H9 (cell line): ENCODE measurements at regions not wholly inside any gene's neighbourhood (a gene's known extent, or its start where the extent isn't known, plus 50 kb on each side); places are given as distances from the start of the nearest gene placed in this dataset.

Source experiments
- DNase-seq: peaks from one replicate; pipeline ENCODE4 v3.0.0-alpha.2; 2017
- H2AFZ ChIP-seq: one replicate; pipeline ENCODE4 v1.6.1; 2013; ENCODE audit warnings: mild to moderate bottlenecking, low read length, control low read depth, moderate library complexity
- H2AK5ac ChIP-seq: 2 replicates; pipeline ENCODE4 v1.6.1; 2013; ENCODE audit warnings: low read length, control low read depth, mixed read lengths; ENCODE audit not compliant: insufficient read length
- H2BK120ac ChIP-seq: one replicate; pipeline ENCODE4 v1.6.1; 2013; ENCODE audit warnings: low read depth, mild to moderate bottlenecking, low read length, control low read depth, inconsistent platforms; ENCODE audit not compliant: poor library complexity, severe bottlenecking
- H2BK12ac ChIP-seq: 2 replicates; pipeline ENCODE4 v1.6.1; 2013; ENCODE audit warnings: low read length, control low read depth, mixed read lengths, low read depth; ENCODE audit not compliant: insufficient read length
- H2BK15ac ChIP-seq: 2 replicates; pipeline ENCODE4 v1.6.1; 2013; ENCODE audit warnings: low read depth, low read length, control low read depth
- H2BK20ac ChIP-seq: one replicate; pipeline ENCODE4 v1.6.1; 2013; ENCODE audit warnings: low read depth, mild to moderate bottlenecking, low read length, control low read depth, inconsistent platforms; ENCODE audit not compliant: poor library complexity, severe bottlenecking
- H2BK5ac ChIP-seq: 2 replicates; pipeline ENCODE4 v1.6.1; 2013; ENCODE audit warnings: low read length, control low read depth, mixed read lengths; ENCODE audit not compliant: insufficient read length
- H3K14ac ChIP-seq: 2 replicates; pipeline ENCODE4 v1.6.1; 2013; ENCODE audit warnings: low read length, control low read depth; ENCODE audit not compliant: insufficient read depth
- H3K18ac ChIP-seq: 2 replicates; pipeline ENCODE4 v1.6.1; 2013; ENCODE audit warnings: low read depth, mild to moderate bottlenecking, mixed read lengths, low read length, control low read depth; ENCODE audit not compliant: insufficient read length
- H3K23ac ChIP-seq: 2 replicates; pipeline ENCODE4 v1.6.1; 2013; ENCODE audit warnings: low read length, control low read depth, mixed read lengths, low read depth; ENCODE audit not compliant: insufficient read length
- H3K23me2 ChIP-seq: 2 replicates; pipeline ENCODE4 v1.6.1; 2013; ENCODE audit warnings: low read depth, mild to moderate bottlenecking, mixed read lengths, low read length, control low read depth; ENCODE audit not compliant: insufficient read length, poor library complexity, severe bottlenecking
- H3K27ac ChIP-seq: 2 replicates; pipeline ENCODE4 v1.5.1; 2013; ENCODE audit warnings: low read length, control low read depth, mixed read lengths, low read depth; ENCODE audit not compliant: insufficient read length
- H3K27me3 ChIP-seq: 2 replicates; pipeline ENCODE4 v1.6.1; 2013; ENCODE audit warnings: low read length, control low read depth, inconsistent platforms; ENCODE audit not compliant: insufficient read depth
- H3K4ac ChIP-seq: 2 replicates; pipeline ENCODE4 v1.6.1; 2013; ENCODE audit warnings: low read depth, mild to moderate bottlenecking, control low read depth, inconsistent platforms, low read length, moderate library complexity
- H3K4me1 ChIP-seq: 2 replicates; pipeline ENCODE4 v1.6.1; 2013; ENCODE audit warnings: low read length, control low read depth, inconsistent platforms; ENCODE audit not compliant: insufficient read depth
- H3K4me2 ChIP-seq: 2 replicates; pipeline ENCODE4 v1.6.1; 2013; ENCODE audit warnings: low read length, control low read depth, mixed read lengths; ENCODE audit not compliant: insufficient read length, insufficient read depth
- H3K56ac ChIP-seq: 2 replicates; pipeline ENCODE4 v1.6.1; 2013; ENCODE audit warnings: low read depth, mild to moderate bottlenecking, mixed read lengths, low read length, control low read depth; ENCODE audit not compliant: insufficient read length
- H3K79me1 ChIP-seq: 2 replicates; pipeline ENCODE4 v1.6.1; 2013; ENCODE audit warnings: low read depth, mild to moderate bottlenecking, moderate library complexity, low read length, control low read depth, inconsistent platforms; ENCODE audit not compliant: insufficient read depth, poor library complexity, severe bottlenecking
- H3K79me2 ChIP-seq: 2 replicates; pipeline ENCODE4 v1.6.1; 2013; ENCODE audit warnings: low read length, control low read depth, inconsistent platforms; ENCODE audit not compliant: insufficient read depth
- H3K9ac ChIP-seq: 2 replicates; pipeline ENCODE4 v1.6.1; 2013; ENCODE audit warnings: low read length, control low read depth, mixed read lengths; ENCODE audit not compliant: insufficient read length; ENCODE audit errors: extremely low read depth
- H3K9me3 ChIP-seq: one replicate; pipeline ENCODE4 v1.6.1; 2013; ENCODE audit warnings: low read depth, low read length, inconsistent platforms; ENCODE audit not compliant: control insufficient read depth
- H3T11ph ChIP-seq: one replicate; pipeline ENCODE4 v1.6.1; 2013; ENCODE audit warnings: mild to moderate bottlenecking, low read length, control low read depth, inconsistent platforms
- H4K20me1 ChIP-seq: one replicate; pipeline ENCODE4 v1.6.1; 2013; ENCODE audit not compliant: control insufficient read depth, insufficient read length, insufficient read depth
- H4K5ac ChIP-seq: 2 replicates; pipeline ENCODE4 v1.6.1; 2013; ENCODE audit warnings: low read depth, mild to moderate bottlenecking, mixed read lengths, low read length, control low read depth; ENCODE audit not compliant: insufficient read length
- H4K8ac ChIP-seq: replicated peaks from 2 replicates; pipeline ENCODE4 v1.6.1; 2013; ENCODE audit warnings: low read length, control low read depth, mixed read lengths, low read depth; ENCODE audit not compliant: insufficient read length
- H4K91ac ChIP-seq: 2 replicates; pipeline ENCODE4 v1.6.1; 2013; ENCODE audit warnings: low read depth, mild to moderate bottlenecking, moderate library complexity, mixed read lengths, low read length, control low read depth; ENCODE audit not compliant: insufficient read length
- H3K27ac Mint-ChIP-seq, 3 experiments: 2 replicates in 2 of 3; 3 replicates in 1 of 3; pipeline ENCODE4 v1.8.0; 2020 to 2021; ENCODE audit warnings: mixed read lengths in 3 of 3, mild to moderate bottlenecking in 1 of 3, moderate library complexity in 1 of 3
- H3K27me3 Mint-ChIP-seq: 2 replicates; pipeline ENCODE4 v1.8.0; 2021; ENCODE audit warnings: low read depth, mild to moderate bottlenecking, moderate library complexity, mixed read lengths
- H3K36me3 Mint-ChIP-seq, 3 experiments: 2 replicates in 2 of 3; 3 replicates in 1 of 3; pipeline ENCODE4 v1.8.0; 2020 to 2021; ENCODE audit warnings: low read depth in 3 of 3, mixed read lengths in 3 of 3; ENCODE audit not compliant: insufficient read depth in 1 of 3
- H3K4me1 Mint-ChIP-seq, 2 experiments: 2 replicates each; pipeline ENCODE4 v1.8.0; 2020; ENCODE audit warnings: mixed read lengths in 2 of 2
- H3K4me3 Mint-ChIP-seq, 2 experiments: 2 replicates in 1 of 2; 3 replicates in 1 of 2; pipeline ENCODE4 v1.8.0; 2020 to 2021; ENCODE audit warnings: mild to moderate bottlenecking in 2 of 2, mixed read lengths in 2 of 2, moderate library complexity in 1 of 2
- H3K9me3 Mint-ChIP-seq, 2 experiments: 2 replicates in 1 of 2; 3 replicates in 1 of 2; pipeline ENCODE4 v1.8.0; 2020; ENCODE audit warnings: mild to moderate bottlenecking in 2 of 2, mixed read lengths in 2 of 2, moderate library complexity in 1 of 2
- WGBS: extraction: QIAGEN DNeasy Blood & Tissue Kit; methylation state at CpG from one replicate; pipeline ENCODE4 v1.1.7; 2013; ENCODE audit warnings: missing lambda C conversion rate, low lambda C conversion rate, mixed read lengths; ENCODE audit not compliant: insufficient read length; ENCODE audit errors: extremely low coverage; 5-methylcytosine and 5-hydroxymethylcytosine counted together
- TF ChIP-seq, protein P1 (sequence below): fragments of 200-600 bp; sonication (generic); conservative IDR thresholded peaks from 3 replicates; pipeline ENCODE4 v1.8.0; 2021; ENCODE audit warnings: antibody characterized with exemption, mild to moderate bottlenecking

GRCh38 chr7:145645135-145645515 lies 471.5 kb upstream of the CNTNAP2 start:
- Histone ChIP-seq H3K14ac (no peak overlapping the region), H2BK15ac (no peak overlapping the region), H2AFZ (no peak overlapping the region), H3K9me3 (no peaks in the 10 kb centered on the region), H4K20me1 (no peaks in the 10 kb centered on the region), H2BK12ac (no peak overlapping the region), H3K23ac (no peak overlapping the region), H3K9ac (no peak overlapping the region), H3K27me3 (no peaks in the 10 kb centered on the region), H2BK5ac (no peak overlapping the region), H2BK20ac (no peak overlapping the region), H3K4me1 (no peaks in the 10 kb centered on the region; the same call in 1 of the 2 replicates), H3K56ac (no peak overlapping the region), H3K23me2 (no peaks in the 10 kb centered on the region), H3K4me2 (no peak overlapping the region), H3K18ac (no peak overlapping the region), H3K79me1 (no peaks in the 10 kb centered on the region), H3K4ac (no peak overlapping the region), H4K8ac (no peak overlapping the region), H2BK120ac (no peak overlapping the region), H4K91ac (no peak overlapping the region), H3K79me2 (no peaks in the 10 kb centered on the region), H3T11ph (no peak overlapping the region), H3K27ac (no peak overlapping the region), H2AK5ac (no peak overlapping the region), H4K5ac (no peak overlapping the region)
- TF ChIP-seq, protein P1, sequence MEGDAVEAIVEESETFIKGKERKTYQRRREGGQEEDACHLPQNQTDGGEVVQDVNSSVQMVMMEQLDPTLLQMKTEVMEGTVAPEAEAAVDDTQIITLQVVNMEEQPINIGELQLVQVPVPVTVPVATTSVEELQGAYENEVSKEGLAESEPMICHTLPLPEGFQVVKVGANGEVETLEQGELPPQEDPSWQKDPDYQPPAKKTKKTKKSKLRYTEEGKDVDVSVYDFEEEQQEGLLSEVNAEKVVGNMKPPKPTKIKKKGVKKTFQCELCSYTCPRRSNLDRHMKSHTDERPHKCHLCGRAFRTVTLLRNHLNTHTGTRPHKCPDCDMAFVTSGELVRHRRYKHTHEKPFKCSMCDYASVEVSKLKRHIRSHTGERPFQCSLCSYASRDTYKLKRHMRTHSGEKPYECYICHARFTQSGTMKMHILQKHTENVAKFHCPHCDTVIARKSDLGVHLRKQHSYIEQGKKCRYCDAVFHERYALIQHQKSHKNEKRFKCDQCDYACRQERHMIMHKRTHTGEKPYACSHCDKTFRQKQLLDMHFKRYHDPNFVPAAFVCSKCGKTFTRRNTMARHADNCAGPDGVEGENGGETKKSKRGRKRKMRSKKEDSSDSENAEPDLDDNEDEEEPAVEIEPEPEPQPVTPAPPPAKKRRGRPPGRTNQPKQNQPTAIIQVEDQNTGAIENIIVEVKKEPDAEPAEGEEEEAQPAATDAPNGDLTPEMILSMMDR: no peak
- Mint-ChIP-seq H3K27me3 (peaks cover under 1% of the 10 kb centered on the region; the same call in 1 of the 2 replicates), H3K4me1 (peaks cover 2% of the 10 kb centered on the region in 2 experiments; a peak in 2 of 4 replicates), H3K27ac (no peak overlapping the region), H3K9me3 (peaks cover 0 to 5% of the 10 kb centered on the region in 2 experiments; a peak in 3 of 5 replicates), H3K36me3 (peaks cover 0 to 6% (median 0%) of the 10 kb centered on the region in 3 experiments; a peak in 2 of 7 replicates), H3K4me3 (no peak overlapping the region)
- WGBS: no CpG with 5 or more reads among the region's 6 CpGs
- DNase-seq: no peak
